ENCODE measurements at regions not wholly inside any gene's neighbourhood (a gene's known extent, or its start where the extent isn't known, plus 50 kb on each side); places are given as distances from the start of the nearest gene placed in this dataset.

- Histone ChIP-seq H3K27me3 (ENCODE audit: control insufficient read depth in 1 of 2, insufficient read depth in 2 of 2, low read length in 2 of 2) (no peaks in the 10 kb centered on the region), H3K27ac (ENCODE audit: low read depth in 1 of 2, low read length in 2 of 2) (no peak overlapping the region), H3K4me3 (ENCODE audit: low read length) (no peak overlapping the region), H3K36me3 (ENCODE audit: insufficient read depth, low read length) (no peaks in the 10 kb centered on the region), H3K4me1 (ENCODE audit: insufficient read depth, low read length) (no peaks in the 10 kb centered on the region), H3K9me3 (ENCODE audit: control insufficient read depth in 1 of 2, insufficient read depth in 1 of 2, low read length in 2 of 2) (peaks cover 0 to 8% of the 10 kb centered on the region in 2 experiments)
- Mint-ChIP-seq H3K4me3 (no peak overlapping the region), H3K9me3 (peaks cover 6% of the 10 kb centered on the region), H3K27me3 (no peaks in the 10 kb centered on the region), H3K4me1 (ENCODE audit: low read depth) (no peaks in the 10 kb centered on the region), H3K36me3 (ENCODE audit: low read depth) (no peaks in the 10 kb centered on the region), H3K27ac (no peak overlapping the region)
- CTCF ChIA-PET = no interaction called here
- ATAC-seq (ENCODE audit: poor library complexity) = no peak
- no peak for TF ChIP-seq CTCF (IDR thresholded peaks at IDR 0.05)
- POLR2A ChIA-PET = no interaction called here
- intact Hi-C loops (cut with DNase I, micrococcal nuclease) = no loop called here
- no peak for DNase-seq
These were observed 498.1 kb upstream of the ZNF608 start for GRCh38 chr5:125244531-125244930.

- POLR2A ChIA-PET = no interaction called here
- Mint-ChIP-seq H3K27ac (no peak overlapping the region), H3K4me1 (ENCODE audit: low read depth) (no peaks in the 10 kb centered on the region), H3K27me3 (no peaks in the 10 kb centered on the region), H3K36me3 (ENCODE audit: low read depth) (no peaks in the 10 kb centered on the region), H3K9me3 (peaks cover 8% of the 10 kb centered on the region), H3K4me3 (no peak overlapping the region)
- peaks cover 0 to 8% of the 10 kb centered on the region in 2 experiments for H3K9me3 ChIP-seq (ENCODE audit: control insufficient read depth in 1 of 2, insufficient read depth in 1 of 2, low read length in 2 of 2)
- H3K4me1 ChIP-seq (ENCODE audit: insufficient read depth, low read length) = no peaks in the 10 kb centered on the region
- CTCF ChIA-PET = no interaction called here
- no peak overlapping the region for H3K27ac ChIP-seq (ENCODE audit: low read depth in 1 of 2, low read length in 2 of 2)
- TF ChIP-seq CTCF (IDR thresholded peaks at IDR 0.05) = no peak
- DNase-seq (no peak), ATAC-seq (ENCODE audit: poor library complexity) (no peak)
- no peaks in the 10 kb centered on the region for H3K36me3 ChIP-seq (ENCODE audit: insufficient read depth, low read length)
- H3K4me3 ChIP-seq (ENCODE audit: low read length) = no peak overlapping the region
- H3K27me3 ChIP-seq (ENCODE audit: control insufficient read depth in 1 of 2, insufficient read depth in 2 of 2, low read length in 2 of 2) = no peaks in the 10 kb centered on the region
- intact Hi-C loops (cut with DNase I, micrococcal nuclease) = no loop called here
These were observed 498.8 kb upstream of the ZNF608 start for GRCh38 chr5:125245216-125245615.

GRCh38 chr5:125249400-125249799 is 503.0 kb upstream of the ZNF608 start:
- H3K27me3 Mint-ChIP-seq = no peaks in the 10 kb centered on the region
- Histone ChIP-seq H3K9me3 (ENCODE audit: control insufficient read depth in 1 of 2, insufficient read depth in 1 of 2, low read length in 2 of 2) (peaks cover 6 to 16% of the 10 kb centered on the region in 2 experiments), H3K4me3 (ENCODE audit: low read length) (no peak overlapping the region)

More at GRCh38 chr5:125249400-125249799, 503.0 kb upstream of the ZNF608 start:
- POLR2A ChIA-PET = no interaction called here
- Histone ChIP-seq H3K36me3 (ENCODE audit: insufficient read depth, low read length) (no peaks in the 10 kb centered on the region), H3K27me3 (ENCODE audit: control insufficient read depth in 1 of 2, insufficient read depth in 2 of 2, low read length in 2 of 2) (no peaks in the 10 kb centered on the region), H3K4me1 (ENCODE audit: insufficient read depth, low read length) (no peaks in the 10 kb centered on the region), H3K27ac (ENCODE audit: low read depth in 1 of 2, low read length in 2 of 2) (no peak overlapping the region)
- DNase-seq = no peak
- ATAC-seq (ENCODE audit: poor library complexity) = no peak
- intact Hi-C loops (cut with DNase I, micrococcal nuclease) = no loop called here
- CTCF ChIA-PET = no interaction called here
- H3K4me1 Mint-ChIP-seq (ENCODE audit: low read depth) = no peaks in the 10 kb centered on the region
- H3K9me3 Mint-ChIP-seq = peaks cover 8% of the 10 kb centered on the region
- no peak overlapping the region for H3K27ac Mint-ChIP-seq
- no peak overlapping the region for H3K4me3 Mint-ChIP-seq
- H3K36me3 Mint-ChIP-seq (ENCODE audit: low read depth) = no peaks in the 10 kb centered on the region
- no peak for TF ChIP-seq CTCF (IDR thresholded peaks at IDR 0.05)

Data from CD4-positive, alpha-beta T cell (primary cell).